ENCODE measurements at regions not wholly inside any gene's neighbourhood (a gene's known extent, or its start where the extent isn't known, plus 50 kb on each side); places are given as distances from the start of the nearest gene placed in this dataset.

DNA sequence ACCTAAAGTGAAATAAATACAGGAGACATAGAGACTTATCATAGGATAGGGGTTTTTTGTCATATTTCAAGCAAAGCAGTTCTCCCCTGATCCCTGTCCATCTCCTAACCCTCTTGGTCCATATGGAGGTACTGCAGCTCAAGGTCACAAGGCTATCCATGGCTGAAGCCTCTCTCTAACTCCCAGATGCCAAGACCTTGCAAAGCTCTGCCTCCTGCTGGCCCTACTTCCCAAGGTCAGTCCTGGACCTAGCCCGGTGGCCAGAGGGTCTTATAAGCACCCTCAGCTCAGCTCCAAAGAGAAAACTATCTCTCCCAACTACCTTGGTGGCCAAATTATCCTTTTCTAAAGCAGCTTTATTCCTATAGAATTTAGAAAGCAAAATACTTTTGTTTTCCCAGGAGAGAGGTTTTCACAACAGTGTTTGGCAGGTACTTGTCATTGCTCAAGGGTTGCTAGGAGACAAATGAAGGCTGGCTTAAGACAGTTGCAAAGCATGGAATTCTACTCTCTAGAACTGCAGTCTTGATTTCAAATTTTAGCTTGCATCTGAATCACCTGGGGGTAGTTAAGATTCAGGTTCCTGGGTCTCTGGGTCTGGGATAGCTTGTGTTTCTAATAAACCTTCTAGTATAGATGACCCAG lies 121.5 kb downstream of the XCL2 start:
- TF ChIP-seq POLR2AphosphoS2 (conservative IDR thresholded peaks at IDR 0.05; ENCODE audit: low read length) (no peak), MYC (IDR thresholded peaks at IDR 0.05; ENCODE audit: borderline replicate concordance, low read length) (no peak), BHLHE40 (IDR thresholded peaks at IDR 0.05; ENCODE audit: low read depth, low read length) (no peak), POLR2A (IDR thresholded peaks at IDR 0.05; ENCODE audit: low read length) (no peak), RFX5 (IDR thresholded peaks at IDR 0.05) (no peak), CHD4 (IDR thresholded peaks at IDR 0.05; ENCODE audit: borderline replicate concordance) (no peak), REST (IDR thresholded peaks at IDR 0.05) (no peak), MAFK (IDR thresholded peaks at IDR 0.05; ENCODE audit: partially characterized antibody) (no peak), EP300 (IDR thresholded peaks at IDR 0.05) (no peak), JUN (IDR thresholded peaks at IDR 0.05) (no peak), CHD2 (IDR thresholded peaks at IDR 0.05; ENCODE audit: low read length, partially characterized antibody) (no peak), CBX2 (IDR thresholded peaks at IDR 0.05; ENCODE audit: borderline replicate concordance, low read depth) (no peak)
- TF ChIP-seq, protein P1, sequence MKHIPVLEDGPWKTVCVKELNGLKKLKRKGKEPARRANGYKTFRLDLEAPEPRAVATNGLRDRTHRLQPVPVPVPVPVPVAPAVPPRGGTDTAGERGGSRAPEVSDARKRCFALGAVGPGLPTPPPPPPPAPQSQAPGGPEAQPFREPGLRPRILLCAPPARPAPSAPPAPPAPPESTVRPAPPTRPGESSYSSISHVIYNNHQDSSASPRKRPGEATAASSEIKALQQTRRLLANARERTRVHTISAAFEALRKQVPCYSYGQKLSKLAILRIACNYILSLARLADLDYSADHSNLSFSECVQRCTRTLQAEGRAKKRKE (CRISPR knock-in tag; IDR thresholded peaks at IDR 0.05; ENCODE audit: low read depth), result no peak
- TF ChIP-seq, protein P2, sequence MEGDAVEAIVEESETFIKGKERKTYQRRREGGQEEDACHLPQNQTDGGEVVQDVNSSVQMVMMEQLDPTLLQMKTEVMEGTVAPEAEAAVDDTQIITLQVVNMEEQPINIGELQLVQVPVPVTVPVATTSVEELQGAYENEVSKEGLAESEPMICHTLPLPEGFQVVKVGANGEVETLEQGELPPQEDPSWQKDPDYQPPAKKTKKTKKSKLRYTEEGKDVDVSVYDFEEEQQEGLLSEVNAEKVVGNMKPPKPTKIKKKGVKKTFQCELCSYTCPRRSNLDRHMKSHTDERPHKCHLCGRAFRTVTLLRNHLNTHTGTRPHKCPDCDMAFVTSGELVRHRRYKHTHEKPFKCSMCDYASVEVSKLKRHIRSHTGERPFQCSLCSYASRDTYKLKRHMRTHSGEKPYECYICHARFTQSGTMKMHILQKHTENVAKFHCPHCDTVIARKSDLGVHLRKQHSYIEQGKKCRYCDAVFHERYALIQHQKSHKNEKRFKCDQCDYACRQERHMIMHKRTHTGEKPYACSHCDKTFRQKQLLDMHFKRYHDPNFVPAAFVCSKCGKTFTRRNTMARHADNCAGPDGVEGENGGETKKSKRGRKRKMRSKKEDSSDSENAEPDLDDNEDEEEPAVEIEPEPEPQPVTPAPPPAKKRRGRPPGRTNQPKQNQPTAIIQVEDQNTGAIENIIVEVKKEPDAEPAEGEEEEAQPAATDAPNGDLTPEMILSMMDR (IDR thresholded peaks at IDR 0.05), result no peak
